K562 (cell line): ENCODE measurements at regions not wholly inside any gene's neighbourhood (a gene's known extent, or its start where the extent isn't known, plus 50 kb on each side); places are given as distances from the start of the nearest gene placed in this dataset.

Source experiments
- CTCF ChIP-seq, 3 experiments: IDR thresholded peaks in 2 of 3; conservative IDR thresholded peaks in 1 of 3; 2 replicates each; pipeline ENCODE4 v1.5.1; 2011 to 2012; ENCODE audit warnings: low read length in 3 of 3, mild to moderate bottlenecking in 3 of 3, control low read depth in 2 of 3, improper control_type of control experiment in 1 of 3, inconsistent platforms in 1 of 3, low read depth in 1 of 3, mixed read lengths in 1 of 3, moderate library complexity in 1 of 3; ENCODE audit not compliant: insufficient read depth in 2 of 3
- ELF4 ChIP-seq: fragments of 450-650 bp; formaldehyde crosslinking; IDR thresholded peaks from 2 replicates; pipeline ENCODE4 v1.4.0; 2022; ENCODE audit warnings: missing genetic modification characterization
- FOXP4 ChIP-seq: sonication (generic); formaldehyde crosslinking; IDR thresholded peaks from 2 replicates; pipeline ENCODE4 v1.8.0; 2022; ENCODE audit warnings: mild to moderate bottlenecking, missing genetic modification reagents, borderline replicate concordance
- IFI16 ChIP-seq: fragments of 250-450 bp; sonication (Bioruptor Pico); IDR thresholded peaks from 2 replicates; pipeline ENCODE4 v2.1.2; 2022; ENCODE audit warnings: mild to moderate bottlenecking, inconsistent platforms
- MAFF ChIP-seq: IDR thresholded peaks from 2 replicates; pipeline ENCODE4 v1.6.1; 2012; ENCODE audit warnings: low read length, improper control_type of control experiment
- POLR2AphosphoS5 ChIP-seq: IDR thresholded peaks from 2 replicates; pipeline ENCODE4 v1.6.1; 2011; ENCODE audit warnings: mild to moderate bottlenecking, low read depth, low read length, moderate library complexity; ENCODE audit not compliant: control insufficient read depth, insufficient read depth
- SMAD3 ChIP-seq: fragments of 450-650 bp; formaldehyde crosslinking; conservative IDR thresholded peaks from 2 replicates; pipeline ENCODE4 v1.4.0; 2020; ENCODE audit warnings: mild to moderate bottlenecking
- STAG1 ChIP-seq: sonication (generic); formaldehyde crosslinking; IDR thresholded peaks from 2 replicates; pipeline ENCODE4 v1.5.0; 2020; ENCODE audit warnings: missing genetic modification reagents, borderline replicate concordance
- ZBTB33 ChIP-seq: sonication (generic); formaldehyde crosslinking; IDR thresholded peaks from 2 replicates; pipeline ENCODE4 v1.8.1; 2023; ENCODE audit warnings: mild to moderate bottlenecking, missing genetic modification reagents
- ZNF3 ChIP-seq: fragments of 250-450 bp; sonication (Bioruptor Pico); IDR thresholded peaks from 2 replicates; pipeline ENCODE4 v1.5.0; 2021; ENCODE audit warnings: mild to moderate bottlenecking, moderate library complexity

GRCh38 chr7:69263550-69263949 lies 334.7 kb upstream of the AUTS2 start:
- no peak for TF ChIP-seq SMAD3
- TF ChIP-seq STAG1 (CRISPR knock-in tag): no peak
- no peak for TF ChIP-seq ZNF3
- TF ChIP-seq POLR2AphosphoS5: no peak
- no peak for TF ChIP-seq ELF4 (CRISPR knock-in tag)
- no peak for TF ChIP-seq IFI16
- TF ChIP-seq CTCF (IDR thresholded peaks at IDR 0.05 in 2 of 3, conservative IDR thresholded peaks at IDR 0.05 in 1 of 3; ENCODE audit: insufficient read depth in 2 of 3, low read depth in 1 of 3, low read length in 3 of 3): no peak
- no peak for TF ChIP-seq FOXP4
- TF ChIP-seq MAFF: no peak
- no peak for TF ChIP-seq ZBTB33 (CRISPR knock-in tag)
